Glutamatergic neuron (in vitro differentiated cells): ENCODE measurements at regions not wholly inside any gene's neighbourhood (a gene's known extent, or its start where the extent isn't known, plus 50 kb on each side); places are given as distances from the start of the nearest gene placed in this dataset.

ENCODE experiments used
- DNase-seq: peaks from one replicate; pipeline ENCODE4 v3.0.0; 2022
- H3K27ac Mint-ChIP-seq: one replicate; pipeline ENCODE4 v1.8.0; 2020; ENCODE audit warnings: mild to moderate bottlenecking, mixed read lengths, inconsistent platforms; ENCODE audit not compliant: unreplicated experiment
- H3K27me3 Mint-ChIP-seq: one replicate; pipeline ENCODE4 v1.8.0; 2020; ENCODE audit warnings: mild to moderate bottlenecking, moderate library complexity, mixed read lengths, inconsistent platforms; ENCODE audit not compliant: unreplicated experiment
- H3K36me3 Mint-ChIP-seq: one replicate; pipeline ENCODE4 v1.8.0; 2020; ENCODE audit warnings: mild to moderate bottlenecking, mixed read lengths, inconsistent platforms; ENCODE audit not compliant: unreplicated experiment
- H3K4me1 Mint-ChIP-seq: one replicate; pipeline ENCODE4 v1.8.0; 2020; ENCODE audit warnings: mild to moderate bottlenecking, low read depth, mixed read lengths, inconsistent platforms; ENCODE audit not compliant: unreplicated experiment
- H3K4me3 Mint-ChIP-seq: one replicate; pipeline ENCODE4 v1.8.0; 2020; ENCODE audit warnings: mild to moderate bottlenecking, mixed read lengths, inconsistent platforms; ENCODE audit not compliant: unreplicated experiment
- H3K9me3 Mint-ChIP-seq: one replicate; pipeline ENCODE4 v1.8.0; 2020; ENCODE audit warnings: mild to moderate bottlenecking, moderate library complexity, mixed read lengths, inconsistent platforms; ENCODE audit not compliant: unreplicated experiment
- CTCF ChIP-seq: fragments of 200-600 bp; sonication (generic); IDR thresholded peaks from one replicate; pipeline ENCODE4 v1.5.0; 2021; ENCODE audit not compliant: partially characterized antibody, unreplicated experiment

GRCh38 chr6:138605958-138606357 is 106.7 kb upstream of the NHSL1 start:
- no peak for DNase-seq
- no peak overlapping the region for H3K4me3 Mint-ChIP-seq
- no peaks in the 10 kb centered on the region for H3K36me3 Mint-ChIP-seq
- peaks cover 2% of the 10 kb centered on the region for H3K9me3 Mint-ChIP-seq
- no peak for TF ChIP-seq CTCF
- H3K4me1 Mint-ChIP-seq: peaks cover 2% of the 10 kb centered on the region
- H3K27me3 Mint-ChIP-seq: no peaks in the 10 kb centered on the region
- no peak overlapping the region for H3K27ac Mint-ChIP-seq

DNA sequence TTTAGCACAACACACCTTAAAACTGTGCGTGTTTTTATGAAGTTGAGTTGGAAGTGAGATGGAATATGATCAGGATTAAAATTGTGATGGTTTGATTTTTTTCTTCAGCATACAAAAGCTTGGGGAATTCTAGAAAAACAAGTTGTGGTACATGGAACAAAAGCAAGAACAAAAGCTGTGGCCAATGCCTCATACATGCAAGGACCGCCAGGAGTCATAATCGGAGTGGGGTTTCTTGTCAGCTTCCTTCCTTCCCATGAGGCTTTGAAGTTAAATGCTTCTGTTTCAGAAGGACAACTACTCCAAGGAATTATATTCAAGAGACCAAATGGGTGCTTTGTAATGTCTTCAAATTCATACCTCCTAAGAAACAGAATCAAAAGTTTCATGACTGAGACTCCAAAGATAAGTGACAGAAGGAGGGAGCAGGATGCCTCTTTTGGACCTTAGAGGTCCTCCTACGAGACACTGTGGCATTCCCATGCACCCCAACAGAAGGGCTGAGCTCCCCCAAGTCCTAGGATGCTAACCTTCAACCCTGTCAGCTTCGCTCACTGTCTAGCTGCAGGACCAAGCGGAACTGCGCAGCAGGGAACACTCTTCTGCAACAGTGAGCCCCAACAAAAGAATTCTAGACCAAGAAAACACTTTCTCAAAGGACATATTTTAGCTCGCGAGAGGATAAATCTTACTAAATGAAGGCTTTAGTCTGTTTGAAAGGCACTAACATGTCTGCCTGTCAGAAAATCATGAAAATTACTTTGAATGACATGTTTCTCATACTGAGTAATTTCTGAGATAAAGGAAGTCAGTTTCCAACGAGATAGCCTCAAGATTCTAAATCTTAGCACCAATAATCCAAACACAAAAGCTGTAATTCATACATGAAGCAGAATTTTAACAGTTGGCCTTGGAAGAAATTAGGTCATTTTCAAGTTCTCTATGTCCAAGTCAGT is 108.5 kb upstream of the NHSL1 start:
- no peak for DNase-seq
- Mint-ChIP-seq H3K4me3 (no peak overlapping the region), H3K27me3 (no peaks in the 10 kb centered on the region), H3K27ac (no peak overlapping the region), H3K36me3 (no peaks in the 10 kb centered on the region), H3K4me1 (peaks cover 2% of the 10 kb centered on the region), H3K9me3 (peaks cover 2% of the 10 kb centered on the region)
- TF ChIP-seq CTCF: no peak

DNA sequence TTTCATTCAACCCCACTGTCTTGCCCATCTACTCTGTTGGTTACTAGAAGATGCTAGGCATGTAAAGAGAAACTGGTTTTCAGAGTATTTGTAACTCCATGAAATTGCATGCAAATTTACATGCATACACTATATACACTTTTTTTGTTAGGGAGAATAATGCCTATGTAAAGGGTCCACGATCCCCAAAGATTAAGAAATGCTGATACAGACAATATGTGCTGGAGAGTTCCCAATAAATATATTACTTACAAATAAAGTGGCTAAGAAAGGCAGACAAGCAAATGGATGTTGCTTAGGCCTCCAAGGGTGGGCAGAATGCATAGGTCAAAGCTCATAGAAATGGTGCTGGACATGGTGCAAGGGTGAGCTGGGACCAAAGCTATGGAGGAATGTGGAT is 109.6 kb upstream of the NHSL1 start:
- Mint-ChIP-seq H3K4me1 (peaks cover 7% of the 10 kb centered on the region), H3K27me3 (no peaks in the 10 kb centered on the region), H3K36me3 (no peaks in the 10 kb centered on the region), H3K27ac (no peak overlapping the region), H3K4me3 (no peak overlapping the region), H3K9me3 (peaks cover 2% of the 10 kb centered on the region)
- no peak for DNase-seq
- no peak for TF ChIP-seq CTCF

DNA sequence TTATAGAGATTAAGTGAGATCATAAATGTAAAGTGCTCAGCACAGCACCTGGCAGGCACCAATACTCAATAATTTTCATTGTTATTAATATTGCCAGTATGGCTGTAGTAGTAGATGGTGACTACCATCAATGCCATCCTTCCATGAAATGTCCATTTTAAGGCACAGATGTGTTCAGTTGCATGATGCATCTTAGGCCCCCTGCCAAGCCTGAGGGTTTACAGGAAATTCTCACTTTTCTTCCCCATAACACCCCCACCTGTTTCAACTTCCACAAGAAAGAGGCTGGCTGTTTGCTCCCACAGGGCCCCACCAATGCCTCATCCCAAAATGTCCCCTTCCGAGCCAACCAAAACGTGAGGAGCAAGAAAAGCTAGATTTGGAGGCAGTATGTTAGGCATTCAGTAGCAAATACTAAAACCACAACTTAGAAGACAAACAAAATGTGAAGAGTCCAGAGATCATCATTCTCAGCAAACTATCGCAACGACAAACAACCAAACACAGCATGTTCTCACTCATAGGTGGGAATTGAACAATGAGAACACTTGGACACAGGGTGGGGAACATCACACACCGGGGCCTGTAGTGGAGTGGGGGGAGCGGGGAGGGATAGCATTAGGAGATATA is 110.6 kb upstream of the NHSL1 start:
- peaks cover 8% of the 10 kb centered on the region for H3K4me1 Mint-ChIP-seq
- H3K36me3 Mint-ChIP-seq: no peaks in the 10 kb centered on the region
- peaks cover 2% of the 10 kb centered on the region for H3K9me3 Mint-ChIP-seq
- H3K27ac Mint-ChIP-seq: no peak overlapping the region
- H3K4me3 Mint-ChIP-seq: no peak overlapping the region
- DNase-seq: no peak
- no peaks in the 10 kb centered on the region for H3K27me3 Mint-ChIP-seq
- TF ChIP-seq CTCF: no peak

DNA sequence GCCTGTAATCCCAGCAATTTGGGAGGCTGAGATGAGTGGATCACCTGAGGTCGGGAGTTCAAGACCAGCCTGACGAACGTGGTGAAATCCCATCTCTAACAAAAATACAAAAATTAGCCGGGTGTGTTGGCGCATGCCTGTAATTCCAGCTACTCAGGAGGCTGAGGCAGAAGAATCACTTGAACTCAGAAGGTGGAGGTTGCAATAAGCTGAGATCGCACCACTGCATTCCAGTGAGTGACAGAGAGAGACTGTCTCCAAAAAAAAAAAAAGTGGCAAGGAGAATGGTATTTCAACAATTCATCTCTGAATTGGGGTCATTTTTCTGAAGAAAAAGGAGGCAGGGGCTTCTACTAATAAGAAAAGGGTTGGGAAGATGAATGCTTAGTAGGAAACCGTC is 111.5 kb upstream of the NHSL1 start:
- no peak for DNase-seq
- H3K4me3 Mint-ChIP-seq: no peak overlapping the region
- no peaks in the 10 kb centered on the region for H3K27me3 Mint-ChIP-seq
- H3K36me3 Mint-ChIP-seq: no peaks in the 10 kb centered on the region
- H3K27ac Mint-ChIP-seq: no peak overlapping the region
- H3K4me1 Mint-ChIP-seq: peaks cover 8% of the 10 kb centered on the region
- peaks cover 2% of the 10 kb centered on the region for H3K9me3 Mint-ChIP-seq
- TF ChIP-seq CTCF: no peak
